ENCODE measurements at regions not wholly inside any gene's neighbourhood (a gene's known extent, or its start where the extent isn't known, plus 50 kb on each side); places are given as distances from the start of the nearest gene placed in this dataset.
"Not testable (repeated sequence)": the region's sequence is repeated elsewhere in the genome, so short reads cannot be mapped to it uniquely, and the experiment has no call there.

- H3K9ac ChIP-seq (ENCODE audit: low read depth, low read length): no peak overlapping the region
- H3K27me3 ChIP-seq (ENCODE audit: control insufficient read depth, insufficient read depth, low read length): no peaks in the 10 kb centered on the region
- H3K36me3 ChIP-seq (ENCODE audit: insufficient read depth, low read length): no peaks in the 10 kb centered on the region
- no peak overlapping the region for H3K4me3 ChIP-seq (ENCODE audit: low read length)
- H3K4me2 ChIP-seq (ENCODE audit: low read length): no peak overlapping the region
- no peaks in the 10 kb centered on the region for H3K4me1 ChIP-seq (ENCODE audit: control insufficient read depth, insufficient read depth, low read length)
- peaks cover 3% of the 10 kb centered on the region for H3K9me3 ChIP-seq (replicated peaks; ENCODE audit: low read length)
These were observed 662.2 kb upstream of the CNTN5 start for GRCh38 chr11:98358551-98358950.

- H3K27me3 ChIP-seq (ENCODE audit: control insufficient read depth, insufficient read depth, low read length): no peaks in the 10 kb centered on the region
- no peak overlapping the region for H3K4me3 ChIP-seq (ENCODE audit: low read length)
- peaks cover 5% of the 10 kb centered on the region for H3K4me1 ChIP-seq (ENCODE audit: control insufficient read depth, insufficient read depth, low read length)
- no peaks in the 10 kb centered on the region for H3K9me3 ChIP-seq (replicated peaks; ENCODE audit: low read length)
- H3K9ac ChIP-seq (ENCODE audit: low read depth, low read length): no peak overlapping the region
- no peak overlapping the region for H3K4me2 ChIP-seq (ENCODE audit: low read length)
- no peaks in the 10 kb centered on the region for H3K36me3 ChIP-seq (ENCODE audit: insufficient read depth, low read length)
These were observed 655.6 kb upstream of the CNTN5 start for GRCh38 chr11:98365190-98365589.

GRCh38 chr11:98365941-98366340 lies 654.8 kb upstream of the CNTN5 start:
- H3K4me3 ChIP-seq (ENCODE audit: low read length): no peak overlapping the region
- no peaks in the 10 kb centered on the region for H3K9me3 ChIP-seq (replicated peaks; ENCODE audit: low read length)
- no peak overlapping the region for H3K4me2 ChIP-seq (ENCODE audit: low read length)
- H3K27me3 ChIP-seq (ENCODE audit: control insufficient read depth, insufficient read depth, low read length): no peaks in the 10 kb centered on the region
- H3K36me3 ChIP-seq (ENCODE audit: insufficient read depth, low read length): no peaks in the 10 kb centered on the region
- no peak overlapping the region for H3K9ac ChIP-seq (ENCODE audit: low read depth, low read length)
- peaks cover 5% of the 10 kb centered on the region for H3K4me1 ChIP-seq (ENCODE audit: control insufficient read depth, insufficient read depth, low read length)

GRCh38 chr11:98390391-98390790 lies 630.4 kb upstream of the CNTN5 start:
- H3K4me1 ChIP-seq (ENCODE audit: control insufficient read depth, insufficient read depth, low read length): no peaks in the 10 kb centered on the region
- no peak overlapping the region for H3K4me3 ChIP-seq (ENCODE audit: low read length)
- no peaks in the 10 kb centered on the region for H3K9me3 ChIP-seq (replicated peaks; ENCODE audit: low read length)

GRCh38 chr11:98394500-98394899 lies 626.2 kb upstream of the CNTN5 start:
- H3K4me3 ChIP-seq (ENCODE audit: low read length); H3K4me2 ChIP-seq (ENCODE audit: low read length); H3K9ac ChIP-seq (ENCODE audit: low read depth, low read length); H3K36me3 ChIP-seq (ENCODE audit: insufficient read depth, low read length); H3K4me1 ChIP-seq (ENCODE audit: control insufficient read depth, insufficient read depth, low read length); H3K9me3 ChIP-seq (replicated peaks; ENCODE audit: low read length); H3K27me3 ChIP-seq (ENCODE audit: control insufficient read depth, insufficient read depth, low read length): not testable (repeated sequence)

More at GRCh38 chr11:98390391-98390790, 630.4 kb upstream of the CNTN5 start:
- Histone ChIP-seq H3K36me3 (ENCODE audit: insufficient read depth, low read length) (no peaks in the 10 kb centered on the region), H3K4me2 (ENCODE audit: low read length) (no peak overlapping the region), H3K27me3 (ENCODE audit: control insufficient read depth, insufficient read depth, low read length) (no peaks in the 10 kb centered on the region), H3K9ac (ENCODE audit: low read depth, low read length) (no peak overlapping the region)

GRCh38 chr11:98398508-98398907 lies 622.2 kb upstream of the CNTN5 start:
- Histone ChIP-seq H3K36me3 (ENCODE audit: insufficient read depth, low read length) (no peaks in the 10 kb centered on the region), H3K4me2 (ENCODE audit: low read length) (no peak overlapping the region), H3K9ac (ENCODE audit: low read depth, low read length) (no peak overlapping the region), H3K27me3 (ENCODE audit: control insufficient read depth, insufficient read depth, low read length) (no peaks in the 10 kb centered on the region), H3K4me3 (ENCODE audit: low read length) (no peak overlapping the region), H3K9me3 (replicated peaks; ENCODE audit: low read length) (no peaks in the 10 kb centered on the region), H3K4me1 (ENCODE audit: control insufficient read depth, insufficient read depth, low read length) (no peaks in the 10 kb centered on the region)

- Histone ChIP-seq H3K4me3 (ENCODE audit: low read length) (no peak overlapping the region), H3K4me1 (ENCODE audit: control insufficient read depth, insufficient read depth, low read length) (no peaks in the 10 kb centered on the region), H3K9me3 (replicated peaks; ENCODE audit: low read length) (no peaks in the 10 kb centered on the region), H3K4me2 (ENCODE audit: low read length) (no peak overlapping the region), H3K9ac (ENCODE audit: low read depth, low read length) (no peak overlapping the region), H3K27me3 (ENCODE audit: control insufficient read depth, insufficient read depth, low read length) (no peaks in the 10 kb centered on the region), H3K36me3 (ENCODE audit: insufficient read depth, low read length) (no peaks in the 10 kb centered on the region)
These were observed 611.7 kb upstream of the CNTN5 start for GRCh38 chr11:98409069-98409468.

GRCh38 chr11:98411777-98412176 lies 609.0 kb upstream of the CNTN5 start:
- H3K4me1 ChIP-seq (ENCODE audit: control insufficient read depth, insufficient read depth, low read length): no peaks in the 10 kb centered on the region
- H3K4me2 ChIP-seq (ENCODE audit: low read length): no peak overlapping the region
- no peaks in the 10 kb centered on the region for H3K36me3 ChIP-seq (ENCODE audit: insufficient read depth, low read length)
- H3K9me3 ChIP-seq (replicated peaks; ENCODE audit: low read length): no peaks in the 10 kb centered on the region
- no peaks in the 10 kb centered on the region for H3K27me3 ChIP-seq (ENCODE audit: control insufficient read depth, insufficient read depth, low read length)
- H3K9ac ChIP-seq (ENCODE audit: low read depth, low read length): no peak overlapping the region
- H3K4me3 ChIP-seq (ENCODE audit: low read length): no peak overlapping the region

- Histone ChIP-seq H3K4me1 (ENCODE audit: control insufficient read depth, insufficient read depth, low read length) (no peaks in the 10 kb centered on the region), H3K9ac (ENCODE audit: low read depth, low read length) (no peak overlapping the region), H3K9me3 (replicated peaks; ENCODE audit: low read length) (no peaks in the 10 kb centered on the region), H3K27me3 (ENCODE audit: control insufficient read depth, insufficient read depth, low read length) (no peaks in the 10 kb centered on the region), H3K4me3 (ENCODE audit: low read length) (no peak overlapping the region), H3K36me3 (ENCODE audit: insufficient read depth, low read length) (no peaks in the 10 kb centered on the region), H3K4me2 (ENCODE audit: low read length) (no peak overlapping the region)
These were observed 603.4 kb upstream of the CNTN5 start for GRCh38 chr11:98417256-98417755.

GRCh38 chr11:98423933-98424332 lies 596.8 kb upstream of the CNTN5 start:
- no peak overlapping the region for H3K4me2 ChIP-seq (ENCODE audit: low read length)
- no peak overlapping the region for H3K4me3 ChIP-seq (ENCODE audit: low read length)
- no peak overlapping the region for H3K9ac ChIP-seq (ENCODE audit: low read depth, low read length)
- no peaks in the 10 kb centered on the region for H3K9me3 ChIP-seq (replicated peaks; ENCODE audit: low read length)
- no peaks in the 10 kb centered on the region for H3K4me1 ChIP-seq (ENCODE audit: control insufficient read depth, insufficient read depth, low read length)
- H3K27me3 ChIP-seq (ENCODE audit: control insufficient read depth, insufficient read depth, low read length): no peaks in the 10 kb centered on the region
- H3K36me3 ChIP-seq (ENCODE audit: insufficient read depth, low read length): no peaks in the 10 kb centered on the region

- H3K9ac ChIP-seq (ENCODE audit: low read depth, low read length); H3K4me1 ChIP-seq (ENCODE audit: control insufficient read depth, insufficient read depth, low read length); H3K27me3 ChIP-seq (ENCODE audit: control insufficient read depth, insufficient read depth, low read length); H3K4me2 ChIP-seq (ENCODE audit: low read length); H3K9me3 ChIP-seq (replicated peaks; ENCODE audit: low read length); H3K4me3 ChIP-seq (ENCODE audit: low read length); H3K36me3 ChIP-seq (ENCODE audit: insufficient read depth, low read length): not testable (repeated sequence)
These were observed 596.0 kb upstream of the CNTN5 start for GRCh38 chr11:98424773-98425172.

GRCh38 chr11:98431463-98432359 lies 589.0 kb upstream of the CNTN5 start:
- Histone ChIP-seq H3K36me3 (ENCODE audit: insufficient read depth, low read length) (no peaks in the 10 kb centered on the region), H3K27me3 (ENCODE audit: control insufficient read depth, insufficient read depth, low read length) (no peaks in the 10 kb centered on the region), H3K4me3 (ENCODE audit: low read length) (no peak overlapping the region), H3K4me2 (ENCODE audit: low read length) (no peak overlapping the region), H3K9ac (ENCODE audit: low read depth, low read length) (no peak overlapping the region), H3K4me1 (ENCODE audit: control insufficient read depth, insufficient read depth, low read length) (no peaks in the 10 kb centered on the region), H3K9me3 (replicated peaks; ENCODE audit: low read length) (no peaks in the 10 kb centered on the region)

Measured in skeletal muscle satellite cell (primary cell).